ENCODE measurements at regions not wholly inside any gene's neighbourhood (a gene's known extent, or its start where the extent isn't known, plus 50 kb on each side); places are given as distances from the start of the nearest gene placed in this dataset.
"Not testable (repeated sequence)": the region's sequence is repeated elsewhere in the genome, so short reads cannot be mapped to it uniquely, and the experiment has no call there.

DNA sequence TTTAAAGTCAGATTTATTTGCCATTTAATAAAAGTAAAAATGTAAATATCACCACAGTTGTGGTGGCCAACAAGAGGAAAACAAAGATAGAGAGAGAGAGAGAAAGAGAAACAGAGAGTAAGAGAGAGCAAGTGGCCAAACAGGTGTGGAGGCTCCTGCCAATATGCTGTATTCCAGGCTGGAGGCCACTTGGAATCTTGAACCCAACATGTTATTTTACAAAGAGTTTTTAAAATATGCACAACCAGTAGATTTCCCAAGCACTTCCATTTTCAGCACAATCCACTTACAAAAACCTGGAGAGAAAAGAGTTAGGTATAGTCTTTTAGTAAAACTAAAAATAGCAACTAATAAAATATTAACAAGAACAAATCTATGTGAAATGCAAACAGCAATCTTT, 1323.1 kb upstream of the CITED2 start:
- no peak for DNase-seq

DNA sequence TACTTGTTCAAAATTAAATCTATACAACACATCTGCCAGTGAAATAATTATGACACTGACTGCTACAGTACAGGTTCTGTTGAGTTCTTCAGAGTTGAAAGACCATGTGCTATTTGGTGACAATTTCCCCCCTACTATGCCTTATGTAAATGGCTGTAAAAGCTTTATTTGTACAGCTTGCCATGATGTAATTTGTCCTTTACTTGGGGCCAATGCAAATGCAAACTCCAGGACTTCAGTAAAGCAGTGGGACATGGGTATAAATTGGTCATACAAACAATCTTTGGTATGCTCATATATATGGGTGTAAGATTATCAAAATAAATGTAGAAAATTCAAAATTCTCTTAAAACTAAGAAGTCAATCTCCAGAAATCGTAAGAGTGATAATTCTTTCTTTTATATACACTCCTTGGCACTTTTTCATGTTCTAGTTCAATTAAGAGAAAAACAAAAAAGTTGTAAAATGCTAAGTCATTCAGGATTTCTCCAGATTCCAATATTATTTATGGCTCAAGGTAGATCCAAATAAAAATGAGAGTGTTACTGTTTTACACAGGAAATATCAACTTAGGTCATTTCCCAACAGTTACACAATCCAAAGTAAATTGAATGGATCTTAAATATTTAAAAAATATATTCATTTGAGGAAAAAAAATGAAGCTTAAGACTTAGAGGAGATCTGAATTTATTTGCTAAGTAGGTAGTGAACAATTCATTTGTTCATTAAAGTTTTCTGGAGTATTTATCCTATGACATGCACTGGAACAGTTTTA, 1310.5 kb upstream of the CITED2 start:
- no peak for DNase-seq

GRCh38 chr6:140677781-140678528, 1303.5 kb upstream of the CITED2 start:
- DNase-seq = no peak

DNA sequence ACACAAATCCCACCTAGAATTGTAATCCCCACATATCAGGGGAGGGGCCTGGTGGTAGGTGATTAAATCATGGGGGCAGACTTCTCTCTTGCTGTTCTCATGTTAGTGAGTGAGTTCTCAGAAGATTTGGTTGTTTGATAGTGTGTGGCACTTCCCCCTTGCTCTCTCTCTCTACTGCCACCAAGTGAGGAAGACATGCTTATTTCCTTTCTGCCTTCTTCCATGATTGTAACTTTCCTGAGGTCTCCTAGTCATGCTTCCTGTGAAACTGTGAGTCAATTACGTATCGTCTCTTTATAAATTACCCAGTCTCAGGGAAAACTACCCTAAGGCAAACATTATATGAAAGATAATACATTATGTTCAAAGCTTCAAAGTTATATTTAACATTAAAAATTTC, 1297.5 kb upstream of the CITED2 start:
- no peak for DNase-seq

GRCh38 chr6:140670021-140670420, 1295.6 kb upstream of the CITED2 start:
- DNase-seq = no peak

- no peak for DNase-seq
Measured at GRCh38 chr6:140669321-140669720, 1294.9 kb upstream of the CITED2 start.

DNA sequence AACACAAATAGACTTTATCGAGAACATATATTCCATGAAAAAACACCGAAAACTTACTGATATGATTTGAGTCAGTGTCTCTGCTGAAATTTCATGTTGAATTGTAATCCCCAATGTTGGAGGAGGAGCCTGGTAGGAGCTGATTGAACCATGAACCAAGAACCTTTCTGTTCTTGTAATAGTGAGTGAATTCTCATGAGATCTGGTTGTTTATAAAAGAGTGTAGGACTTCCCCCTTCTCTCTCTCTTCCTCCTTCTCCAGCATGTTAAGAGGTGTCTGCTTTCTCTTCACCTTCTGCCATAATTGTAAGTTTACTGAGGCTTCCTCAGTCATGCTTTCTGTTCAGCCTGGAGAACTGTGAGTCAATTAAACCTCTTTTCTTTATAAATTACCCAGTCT, 1289.3 kb upstream of the CITED2 start:
- no peak for DNase-seq

DNA sequence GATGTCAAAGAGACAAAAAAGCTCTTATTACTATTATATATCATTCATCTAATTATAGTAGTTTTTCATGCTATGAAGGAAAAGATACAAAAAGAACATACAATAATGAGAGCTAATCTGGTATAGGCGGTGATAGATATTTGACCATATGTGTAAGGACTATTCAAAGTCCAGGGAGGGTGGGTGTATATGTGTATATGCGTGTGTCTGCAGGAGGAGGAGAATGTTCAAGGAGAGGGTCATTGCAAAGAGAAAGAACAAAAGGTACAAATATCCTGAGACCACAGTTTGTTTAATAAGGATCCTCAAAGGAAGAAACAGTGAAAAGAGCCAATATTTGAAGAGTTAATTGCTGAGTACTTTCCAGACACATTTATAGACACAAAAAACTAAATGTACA, 1288.6 kb upstream of the CITED2 start:
- no peak for DNase-seq

DNA sequence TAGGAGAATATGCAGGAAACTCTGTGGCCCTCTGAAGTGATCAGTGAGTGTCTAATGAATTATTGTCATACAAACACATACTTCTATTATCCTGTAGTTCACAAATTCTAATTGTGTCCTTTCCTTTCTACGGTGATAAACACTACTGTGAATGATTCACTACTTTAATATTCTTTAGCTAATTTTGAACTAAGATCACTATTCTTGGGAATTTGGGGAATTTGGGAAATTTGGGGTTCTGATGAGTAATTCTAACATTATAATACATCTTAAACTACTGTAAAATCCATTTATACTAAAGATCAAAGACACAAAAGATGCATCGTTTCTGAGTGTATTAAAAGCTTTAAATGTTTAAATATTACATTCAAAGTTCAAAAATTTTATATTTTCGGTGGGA, 1287.2 kb upstream of the CITED2 start:
- no peak for DNase-seq

DNA sequence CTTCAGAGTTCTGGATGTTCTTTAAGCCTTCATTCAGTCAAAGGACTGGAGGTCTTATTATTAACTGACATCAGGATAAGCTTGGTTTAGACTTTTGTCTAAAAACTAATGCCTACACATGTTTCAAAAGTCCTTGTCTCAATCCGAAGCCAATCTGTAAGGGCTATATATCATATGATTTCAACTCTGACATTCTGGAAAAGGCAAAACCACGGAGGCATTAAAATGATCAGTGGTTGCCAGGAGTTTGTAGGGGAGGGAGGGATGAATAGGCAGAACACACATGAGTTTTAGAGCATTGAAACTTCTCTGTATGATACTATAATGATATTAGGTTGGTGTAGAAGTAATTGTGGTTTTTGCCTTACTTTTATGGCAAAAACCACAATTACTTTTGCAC, 1285.8 kb upstream of the CITED2 start:
- no peak for DNase-seq

- DNase-seq = no peak
Measured at GRCh38 chr6:140653972-140654371, 1279.5 kb upstream of the CITED2 start.

DNA sequence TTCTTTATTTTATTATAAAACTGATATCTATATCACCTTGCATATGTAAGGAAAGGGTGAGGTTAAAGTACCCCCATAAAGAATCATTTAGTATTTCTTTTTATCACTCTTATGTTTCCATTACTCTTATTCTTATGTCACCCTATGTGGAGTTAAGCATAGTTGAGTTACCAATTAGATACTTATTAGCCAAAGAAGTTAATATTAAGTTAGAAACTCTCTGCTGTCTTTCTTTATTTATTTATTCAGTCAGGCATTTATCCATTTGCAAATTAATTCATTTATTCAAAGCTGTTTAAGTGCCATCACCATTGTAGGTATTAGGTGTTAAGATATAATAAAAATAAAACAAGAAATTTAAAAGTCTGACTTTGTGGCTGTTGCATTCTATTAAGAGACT, 1279.1 kb upstream of the CITED2 start:
- no peak for DNase-seq

- DNase-seq = not testable (repeated sequence)
Measured at GRCh38 chr6:140649502-140649901, 1275.1 kb upstream of the CITED2 start.

GRCh38 chr6:140647322-140647721, 1272.9 kb upstream of the CITED2 start:
- not testable (repeated sequence) for DNase-seq

- DNase-seq = no peak
Measured at GRCh38 chr6:140644017-140644416, 1269.6 kb upstream of the CITED2 start.

GRCh38 chr6:140641412-140641811, 1267.0 kb upstream of the CITED2 start:
- DNase-seq = no peak

DNA sequence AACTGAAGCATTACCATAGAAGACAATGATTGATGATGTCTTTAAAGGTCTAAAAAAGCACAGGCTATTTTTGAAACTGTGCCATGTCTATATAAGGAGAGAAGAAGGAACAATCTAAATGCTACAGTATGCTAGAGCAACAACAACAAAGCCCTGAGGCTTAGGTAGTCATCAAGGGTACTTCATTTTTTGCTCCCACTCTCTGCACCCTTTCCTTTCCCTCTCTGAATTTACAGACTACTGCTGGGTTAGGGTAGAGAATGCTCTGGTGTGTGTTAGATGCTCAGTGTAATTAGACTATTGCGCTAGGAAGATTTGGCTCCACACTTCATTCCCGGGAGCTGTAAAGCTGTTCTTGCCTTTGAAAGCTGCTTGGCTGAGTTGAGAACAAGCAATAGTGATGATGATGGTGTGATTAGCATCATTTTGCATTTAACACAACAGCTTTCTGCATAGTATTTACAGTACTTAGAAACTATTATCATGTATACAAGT, 1262.5 kb upstream of the CITED2 start:
- no peak for DNase-seq

DNA sequence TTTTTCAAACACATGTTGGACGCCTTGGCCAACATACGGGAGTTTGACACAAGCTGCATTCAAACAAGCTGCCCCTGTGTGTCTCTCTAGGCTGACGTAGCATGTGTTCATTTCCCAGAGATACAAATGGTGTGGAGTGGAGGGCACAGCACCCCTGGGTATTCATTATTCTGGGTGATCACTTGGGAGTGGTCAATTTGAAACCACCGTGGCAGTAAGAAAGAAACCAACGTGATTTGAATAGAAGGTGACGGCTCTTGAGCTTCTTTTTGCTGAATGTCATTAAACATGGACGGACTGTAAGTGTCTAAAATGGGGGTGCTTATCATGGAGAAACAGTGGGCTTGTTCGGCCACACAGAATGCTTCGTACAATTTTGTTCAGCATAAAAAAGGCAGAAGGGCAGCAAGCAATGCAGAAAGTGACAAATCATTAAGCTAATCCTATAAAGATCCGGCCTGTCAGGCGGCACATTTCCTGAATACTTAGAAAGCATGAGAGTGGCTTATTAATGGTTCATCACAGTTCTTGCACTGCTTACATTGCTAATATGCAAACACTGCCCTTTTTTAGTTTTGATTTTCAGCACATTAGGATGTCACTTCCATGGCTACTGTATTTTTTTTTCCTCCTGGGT, 1261.9 kb upstream of the CITED2 start:
- no peak for DNase-seq

DNA sequence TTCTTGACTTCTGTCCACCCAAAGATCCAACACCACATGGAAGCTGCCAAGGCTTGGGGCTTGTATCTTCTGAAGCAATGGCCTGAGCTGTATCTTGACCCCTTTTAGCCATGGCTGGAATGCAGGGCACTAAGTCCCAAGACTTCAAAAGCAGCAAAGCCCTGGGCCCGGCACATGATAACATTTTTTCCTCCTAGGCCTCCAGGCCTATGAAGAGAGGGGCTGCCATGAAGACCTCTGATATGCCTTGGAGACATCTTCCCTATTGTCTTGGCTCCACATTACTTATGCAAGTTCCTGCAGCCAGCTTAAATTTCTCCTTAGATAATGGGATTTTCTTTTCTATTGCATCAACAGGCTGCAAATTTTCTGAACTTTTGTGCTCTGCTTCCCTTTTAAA, 1252.6 kb upstream of the CITED2 start:
- no peak for DNase-seq

- DNase-seq = no peak
Measured at GRCh38 chr6:140623498-140623897, 1249.0 kb upstream of the CITED2 start.

DNA sequence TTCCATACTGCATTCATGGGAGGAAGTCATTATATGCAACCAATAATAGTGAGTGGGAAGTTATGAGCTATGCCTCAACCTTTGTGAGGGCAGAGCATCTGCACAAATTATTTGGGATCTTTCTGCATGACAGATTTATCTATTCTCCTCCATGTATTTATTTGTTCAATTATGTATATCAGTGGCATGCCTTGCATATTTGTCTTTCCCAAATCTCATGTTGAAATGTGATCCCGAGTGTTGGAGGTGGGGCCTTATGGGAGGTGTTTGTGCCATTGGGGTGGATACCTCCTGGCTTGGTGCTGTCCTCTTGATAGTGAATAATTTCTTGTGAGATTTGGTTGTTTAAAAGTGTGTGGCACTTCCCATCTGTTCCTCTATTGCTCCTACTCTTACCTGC, 1246.0 kb upstream of the CITED2 start:
- no peak for DNase-seq

DNA sequence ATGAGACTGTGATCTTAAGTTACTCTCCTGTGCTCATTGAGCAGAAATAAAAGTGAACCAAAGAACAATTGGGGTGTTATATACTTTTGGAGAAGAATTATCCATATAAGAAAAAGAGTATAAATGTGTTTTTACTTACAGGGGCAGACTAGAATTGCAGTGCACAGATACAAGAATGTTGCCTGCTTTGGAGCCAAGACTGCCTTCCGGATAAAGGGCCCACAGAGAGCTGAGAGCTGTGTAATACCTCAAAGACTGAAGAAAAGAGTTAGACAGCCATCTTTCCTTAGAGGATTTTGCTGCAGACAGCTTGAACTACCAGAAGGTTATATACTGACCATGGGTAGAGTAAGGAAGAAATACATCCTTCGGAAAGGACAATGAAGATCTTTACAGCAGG, 1235.5 kb upstream of the CITED2 start:
- DNase-seq = no peak

DNA sequence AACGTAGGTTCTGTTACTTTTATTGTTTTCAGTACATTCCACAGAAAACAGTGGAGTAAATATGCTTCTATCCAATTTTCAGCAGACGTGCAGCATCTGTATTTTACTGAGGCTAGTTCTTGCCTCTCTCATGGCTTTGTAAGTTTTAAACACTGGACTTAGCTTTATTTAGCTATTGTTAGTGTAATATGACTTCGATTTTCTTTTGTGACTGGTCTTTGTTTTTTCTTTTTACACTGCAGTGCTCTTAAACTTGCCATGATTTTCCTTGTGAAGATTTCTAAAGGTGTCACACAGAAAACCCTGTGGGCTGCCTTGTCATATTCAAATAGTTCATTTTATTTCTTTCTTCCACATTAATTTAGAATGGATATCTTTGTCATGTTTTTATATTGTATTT, 1234.9 kb upstream of the CITED2 start:
- DNase-seq = no peak

DNA sequence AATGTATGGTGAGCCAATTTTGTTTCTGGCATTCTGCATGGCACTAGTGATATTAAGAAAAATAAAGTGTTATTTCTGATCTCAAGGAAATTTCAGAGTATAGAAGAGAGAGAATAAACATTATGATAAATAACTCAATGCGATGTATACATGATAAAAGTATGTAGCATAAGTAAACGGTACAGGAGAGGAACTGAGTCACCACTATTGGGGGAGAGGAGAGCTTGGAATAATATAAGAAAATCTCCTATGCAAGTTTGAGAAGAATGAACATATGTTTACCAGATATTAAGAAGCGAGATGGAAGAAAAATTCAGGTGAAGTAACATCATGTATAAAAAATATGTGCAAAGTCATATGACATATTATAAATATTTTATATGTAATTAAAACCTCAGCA, 1230.3 kb upstream of the CITED2 start:
- no peak for DNase-seq

All from activated T-cell treated with anti-CD3 and anti-CD28 coated beads for 4 hours (primary cell).